K562 (cell line): ENCODE measurements at regions not wholly inside any gene's neighbourhood (a gene's known extent, or its start where the extent isn't known, plus 50 kb on each side); places are given as distances from the start of the nearest gene placed in this dataset.
"Not testable (repeated sequence)": the region's sequence is repeated elsewhere in the genome, so short reads cannot be mapped to it uniquely, and the experiment has no call there.

ENCODE experiments used
- ATAC-seq: fragments of 200-7000 bp; cut with Tn5 transposase; 3 replicates; pipeline ENCODE4 v1.9.1; 2020; ENCODE audit warnings: moderate library complexity
- BruUV-seq: library from RNA; stranded (reverse); fragments of 400-500 nt; replicated peaks from 2 replicates; lab custom pipeline; 2021; lab: Mats Ljungman, UMichigan
- CTCF ChIA-PET: fragments of 300-600 bp; formaldehyde crosslinking; extraction: SDS; loops from one replicate; lab custom pipeline; 2021; ENCODE audit warnings: low intra/inter-chr PET ratio; lab: Yijun Ruan, JAX
- POLR2A ChIA-PET: fragments of 300-600, 350-650 bp; sonication (Branson Sonifier 250); formaldehyde crosslinking; extraction: SDS; loops from one replicate; lab custom pipeline; 2021; ENCODE audit warnings: antibody characterized with exemption, inconsistent platforms; lab: Yijun Ruan, JAX
- DNase-seq, 4 experiments: peaks; one replicate each; pipeline versions ENCODE4 v3.0.0 to v3.0.0-alpha.2; 2011 to 2018; ENCODE audit warnings: low spot score in 3 of 4, mixed read lengths in 3 of 4; ENCODE audit errors: extremely low read depth in 1 of 4
- FAIRE-seq: peaks from 2 replicates; lab custom pipeline; 2011; peaks lifted over from hg19 to GRCh38; lab: Jason Lieb, UNC
- H2AFZ ChIP-seq: 2 replicates; pipeline ENCODE4 v1.6.0; 2011; ENCODE audit warnings: low read depth, low read length, control low read depth, inconsistent platforms
- H3K27ac ChIP-seq: fragments of 200-600 bp; 3 replicates; pipeline ENCODE4 v1.8.0; 2011; ENCODE audit warnings: low read depth, mild to moderate bottlenecking, control low read depth, inconsistent platforms, low read length, moderate library complexity, mixed read lengths; ENCODE audit errors: extremely low read depth
- H3K27me3 ChIP-seq, 2 experiments: fragments of 300-600 bp in 1 of 2; 2 replicates in 1 of 2; 3 replicates in 1 of 2; pipeline versions ENCODE4 v1.6.0 to v1.8.0; 2011; ENCODE audit warnings: inconsistent platforms in 2 of 2, low read length in 2 of 2, mild to moderate bottlenecking in 1 of 2, mixed read lengths in 1 of 2, moderate library complexity in 1 of 2; ENCODE audit not compliant: control insufficient read depth in 2 of 2, insufficient read depth in 2 of 2
- H3K36me3 ChIP-seq: fragments of 300-600 bp; 3 replicates; pipeline ENCODE4 v1.8.0; 2011; ENCODE audit warnings: mild to moderate bottlenecking, low read length, inconsistent platforms; ENCODE audit not compliant: control insufficient read depth, insufficient read depth
- H3K4me1 ChIP-seq, 2 experiments: fragments of 200-600 bp in 1 of 2; replicated peaks in 1 of 2; 2 replicates in 1 of 2; 3 replicates in 1 of 2; pipeline versions ENCODE4 v1.5.1 to v1.8.0; 2011; ENCODE audit warnings: inconsistent platforms in 2 of 2, low read length in 2 of 2, mild to moderate bottlenecking in 1 of 2, mixed read lengths in 1 of 2, moderate library complexity in 1 of 2; ENCODE audit not compliant: control insufficient read depth in 2 of 2, insufficient read depth in 2 of 2
- H3K4me2 ChIP-seq: 2 replicates; pipeline ENCODE4 v1.6.1; 2011; ENCODE audit warnings: low read length, control low read depth, inconsistent platforms, mixed read lengths; ENCODE audit not compliant: insufficient read depth
- H3K4me3 ChIP-seq: fragments of 200-600 bp; sonication (generic), shearing (Covaris generic); 2 replicates; pipeline ENCODE4 v1.5.1; 2016; ENCODE audit warnings: control low read depth, inconsistent platforms
- H3K79me2 ChIP-seq: fragments of 200-600 bp; 3 replicates; pipeline ENCODE4 v1.8.0; 2011; ENCODE audit warnings: low read length, inconsistent platforms; ENCODE audit not compliant: control insufficient read depth, insufficient read depth
- H3K9ac ChIP-seq, 2 experiments: 2 replicates each; pipeline versions ENCODE4 v1.6.0 to v1.6.1; 2011; ENCODE audit warnings: low read depth in 2 of 2, low read length in 2 of 2, control low read depth in 1 of 2, inconsistent platforms in 1 of 2, mild to moderate bottlenecking in 1 of 2, mixed read lengths in 1 of 2; ENCODE audit not compliant: insufficient read depth in 1 of 2
- H3K9me1 ChIP-seq: one replicate; pipeline ENCODE4 v1.6.0; 2011; ENCODE audit warnings: inconsistent platforms, mild to moderate bottlenecking, low read length, moderate library complexity; ENCODE audit not compliant: control insufficient read depth, insufficient read depth
- H3K9me3 ChIP-seq: replicated peaks from 2 replicates; pipeline ENCODE4 v1.5.1; 2011; ENCODE audit warnings: low read depth, low read length, inconsistent platforms; ENCODE audit not compliant: control insufficient read depth, insufficient read depth
- H4K20me1 ChIP-seq: replicated peaks from 2 replicates; pipeline ENCODE4 v1.6.1; 2011; ENCODE audit warnings: low read length, inconsistent platforms, mixed read lengths; ENCODE audit not compliant: control insufficient read depth, insufficient read depth
- WGBS: fragments of 100-300 bp; shearing (Covaris generic); methylation state at CpG from one replicate; pipeline ENCODE4 v1.1.6; 2016; ENCODE audit warnings: low coverage, mixed read lengths; ENCODE audit not compliant: insufficient coverage; ENCODE audit errors: missing lambda C conversion rate; 5-methylcytosine and 5-hydroxymethylcytosine counted together
- in situ Hi-C: fragments of 300-500 bp; cut with MboI; formaldehyde crosslinking; loops from 4 replicates; pipeline ENCODE4 v1.15.0; 2018; ENCODE audit warnings: inconsistent platforms, mixed read lengths
- intact Hi-C: fragments of 100-400 bp; cut with micrococcal nuclease; formaldehyde crosslinking; loops from 2 replicates; pipeline ENCODE4 v1.14.2; 2022

GRCh38 chrX:89658662-89659061, 263.0 kb upstream of the TGIF2LX start:
- H3K9me1 ChIP-seq, DNase-seq, intact Hi-C loops, H3K27ac ChIP-seq, H2AFZ ChIP-seq, H4K20me1 ChIP-seq, FAIRE-seq, CTCF ChIA-PET, H3K27me3 ChIP-seq, H3K4me3 ChIP-seq, H3K4me2 ChIP-seq, H3K9me3 ChIP-seq, H3K79me2 ChIP-seq, POLR2A ChIA-PET, in situ Hi-C loops, H3K36me3 ChIP-seq, ATAC-seq, H3K4me1 ChIP-seq, H3K9ac ChIP-seq, BruUV-seq: not testable (repeated sequence)
- WGBS: 0% methylated on average over 1 of the region's 1 CpG

- DNase-seq, H4K20me1 ChIP-seq, H3K4me2 ChIP-seq, CTCF ChIA-PET, H3K9me3 ChIP-seq, in situ Hi-C loops, H3K9ac ChIP-seq, H3K27me3 ChIP-seq, H3K9me1 ChIP-seq, H3K4me1 ChIP-seq, H2AFZ ChIP-seq, H3K36me3 ChIP-seq, intact Hi-C loops, BruUV-seq, POLR2A ChIA-PET, H3K4me3 ChIP-seq, H3K27ac ChIP-seq, FAIRE-seq, H3K79me2 ChIP-seq, ATAC-seq: not testable (repeated sequence)
- no CpG with 5 or more reads among the region's 1 CpG for WGBS
Observed at GRCh38 chrX:89706481-89706880, 215.2 kb upstream of the TGIF2LX start.

GRCh38 chrX:89707363-89707927, 214.3 kb upstream of the TGIF2LX start:
- H3K27ac ChIP-seq, H3K27me3 ChIP-seq, BruUV-seq, intact Hi-C loops, H4K20me1 ChIP-seq, ATAC-seq, H3K9me1 ChIP-seq, H3K4me1 ChIP-seq, FAIRE-seq, H3K79me2 ChIP-seq, H3K9ac ChIP-seq, H3K4me3 ChIP-seq, H3K9me3 ChIP-seq, POLR2A ChIA-PET, in situ Hi-C loops, H2AFZ ChIP-seq, DNase-seq, CTCF ChIA-PET, H3K4me2 ChIP-seq, H3K36me3 ChIP-seq: not testable (repeated sequence)
- no CpG with 5 or more reads among the region's 1 CpG for WGBS

- intact Hi-C loops, H3K4me2 ChIP-seq, BruUV-seq, H3K27me3 ChIP-seq, DNase-seq, H4K20me1 ChIP-seq, FAIRE-seq, H3K9ac ChIP-seq, H3K79me2 ChIP-seq, in situ Hi-C loops, H3K4me1 ChIP-seq, H3K4me3 ChIP-seq, H3K36me3 ChIP-seq, H2AFZ ChIP-seq, CTCF ChIA-PET, H3K9me3 ChIP-seq, H3K9me1 ChIP-seq, POLR2A ChIA-PET, ATAC-seq, H3K27ac ChIP-seq: not testable (repeated sequence)
- WGBS: 0% methylated on average over 8 of the region's 11 CpGs
Observed at GRCh38 chrX:89734367-89734766, 187.3 kb upstream of the TGIF2LX start.
